ENCODE measurements at regions not wholly inside any gene's neighbourhood (a gene's known extent, or its start where the extent isn't known, plus 50 kb on each side); places are given as distances from the start of the nearest gene placed in this dataset.
"Not testable (repeated sequence)": the region's sequence is repeated elsewhere in the genome, so short reads cannot be mapped to it uniquely, and the experiment has no call there.

- ATAC-seq, result no peak
Measured at GRCh38 chr6:169406804-169407203, 153.2 kb upstream of the THBS2 start.

GRCh38 chr6:169406034-169406433 lies 152.4 kb upstream of the THBS2 start:
- ATAC-seq, result no peak

GRCh38 chr6:169404828-169405227 lies 151.2 kb upstream of the THBS2 start:
- no peak for ATAC-seq

- no peak for ATAC-seq
Measured at GRCh38 chr6:169398342-169399105, 144.9 kb upstream of the THBS2 start.

- ATAC-seq, result no peak
Measured at GRCh38 chr6:169397684-169398083, 144.0 kb upstream of the THBS2 start.

GRCh38 chr6:169396554-169397163 lies 143.0 kb upstream of the THBS2 start:
- ATAC-seq, result no peak

- ATAC-seq, result not testable (repeated sequence)
Measured at GRCh38 chr6:169396009-169396539, 142.4 kb upstream of the THBS2 start.

GRCh38 chr6:169395080-169395805 lies 141.6 kb upstream of the THBS2 start:
- no peak for ATAC-seq

GRCh38 chr6:169393753-169394152 lies 140.1 kb upstream of the THBS2 start:
- ATAC-seq, result no peak

GRCh38 chr6:169391473-169392071 lies 137.9 kb upstream of the THBS2 start:
- no peak for ATAC-seq

GRCh38 chr6:169388395-169389166 lies 134.9 kb upstream of the THBS2 start:
- ATAC-seq, result no peak

- ATAC-seq, result no peak
Measured at GRCh38 chr6:169387809-169388383, 134.2 kb upstream of the THBS2 start.

GRCh38 chr6:169386411-169387057 lies 132.9 kb upstream of the THBS2 start:
- ATAC-seq, result no peak

GRCh38 chr6:169385237-169385880 lies 131.7 kb upstream of the THBS2 start:
- ATAC-seq, result no peak

- ATAC-seq, result no peak
Measured at GRCh38 chr6:169384291-169384690, 130.6 kb upstream of the THBS2 start.

GRCh38 chr6:169383265-169383664 lies 129.6 kb upstream of the THBS2 start:
- ATAC-seq, result peak; percentile 66

GRCh38 chr6:169382735-169383134 lies 129.1 kb upstream of the THBS2 start:
- ATAC-seq, result no peak

GRCh38 chr6:169381988-169382387 lies 128.3 kb upstream of the THBS2 start:
- no peak for ATAC-seq

GRCh38 chr6:169380493-169380892 lies 126.8 kb upstream of the THBS2 start:
- ATAC-seq, result no peak

- no peak for ATAC-seq
Measured at GRCh38 chr6:169379495-169380070, 125.9 kb upstream of the THBS2 start.

Data from esophagus mucosa (tissue), 1 donor.